ENCODE measurements at regions not wholly inside any gene's neighbourhood (a gene's known extent, or its start where the extent isn't known, plus 50 kb on each side); places are given as distances from the start of the nearest gene placed in this dataset.

DNA sequence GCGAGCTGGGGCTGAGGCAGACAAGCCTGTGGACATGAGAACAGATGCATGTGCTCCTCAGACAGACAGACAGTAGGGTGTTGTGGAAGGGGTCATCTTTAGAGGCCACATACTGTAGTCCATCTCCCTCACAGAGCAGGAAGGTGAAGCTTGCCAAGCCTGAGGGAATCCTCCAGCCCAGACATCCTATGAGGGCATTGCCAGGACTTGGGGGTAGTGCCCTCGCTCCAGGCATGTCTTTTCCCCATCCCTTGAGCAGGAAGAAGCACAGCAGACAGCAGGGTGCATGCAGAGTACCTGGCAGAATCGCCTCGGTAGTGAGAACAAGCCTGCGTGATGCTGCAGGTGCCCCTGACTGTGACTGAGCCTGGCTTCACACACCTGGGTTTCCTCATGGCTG lies 66.5 kb upstream of the CLDN5 start:
- Mint-ChIP-seq H3K4me3 (no peak overlapping the region), H3K9me3 (no peaks in the 10 kb centered on the region), H3K4me1 (peaks cover 0 to 7% of the 10 kb centered on the region in 2 experiments), H3K36me3 (ENCODE audit: insufficient read depth in 1 of 3, low read depth in 3 of 3) (no peaks in the 10 kb centered on the region), H3K27ac (no peak overlapping the region), H3K27me3 (ENCODE audit: low read depth) (peaks cover 5% of the 10 kb centered on the region)
- Histone ChIP-seq H3K9me3 (ENCODE audit: control insufficient read depth, low read depth, low read length) (no peaks in the 10 kb centered on the region), H3K4me2 (ENCODE audit: insufficient read depth, insufficient read length, low read length) (no peak overlapping the region), H2BK5ac (ENCODE audit: insufficient read length, low read length) (no peak overlapping the region), H3K14ac (ENCODE audit: insufficient read depth, low read length) (no peak overlapping the region; the same call in 1 of the 2 replicates), H3K27ac (ENCODE audit: insufficient read length, low read depth, low read length) (no peak overlapping the region), H2BK12ac (ENCODE audit: insufficient read length, low read depth, low read length) (no peak overlapping the region), H3K79me1 (ENCODE audit: insufficient read depth, low read depth, low read length, poor library complexity, severe bottlenecking) (no peaks in the 10 kb centered on the region), H3K27me3 (ENCODE audit: insufficient read depth, low read length) (no peaks in the 10 kb centered on the region), H3T11ph (ENCODE audit: low read length) (no peak overlapping the region), H3K23ac (ENCODE audit: insufficient read length, low read depth, low read length) (no peak overlapping the region), H3K4me1 (ENCODE audit: insufficient read depth, low read length) (no peaks in the 10 kb centered on the region), H2AFZ (ENCODE audit: low read length) (no peak overlapping the region), H2AK5ac (ENCODE audit: insufficient read length, low read length) (no peak overlapping the region), H4K91ac (ENCODE audit: insufficient read length, low read depth, low read length) (no peak overlapping the region), H3K4ac (ENCODE audit: low read depth, low read length) (no peak overlapping the region), H2BK120ac (ENCODE audit: low read depth, low read length, poor library complexity, severe bottlenecking) (no peak overlapping the region), H3K9ac (ENCODE audit: extremely low read depth, insufficient read length, low read length) (no peak overlapping the region), H2BK15ac (ENCODE audit: low read depth, low read length) (no peak overlapping the region), H4K8ac (replicated peaks; ENCODE audit: insufficient read length, low read depth, low read length) (no peak overlapping the region), H2BK20ac (ENCODE audit: low read depth, low read length, poor library complexity, severe bottlenecking) (no peak overlapping the region), H3K23me2 (ENCODE audit: insufficient read length, low read depth, low read length, poor library complexity, severe bottlenecking) (no peaks in the 10 kb centered on the region), H3K79me2 (ENCODE audit: insufficient read depth, low read length) (no peaks in the 10 kb centered on the region), H3K56ac (ENCODE audit: insufficient read length, low read depth, low read length) (no peak overlapping the region), H4K20me1 (ENCODE audit: control insufficient read depth, insufficient read depth, insufficient read length) (no peaks in the 10 kb centered on the region), H3K18ac (ENCODE audit: insufficient read length, low read depth, low read length) (no peak overlapping the region), H4K5ac (ENCODE audit: insufficient read length, low read depth, low read length) (no peak overlapping the region)
- no peak for DNase-seq
- no CpG with 5 or more reads among the region's 5 CpGs for WGBS (ENCODE audit: extremely low coverage, insufficient read length, low lambda C conversion rate)
- TF ChIP-seq CTCF (conservative IDR thresholded peaks at IDR 0.05) = no peak

All from H9 (cell line).